ENCODE measurements at regions not wholly inside any gene's neighbourhood (a gene's known extent, or its start where the extent isn't known, plus 50 kb on each side); places are given as distances from the start of the nearest gene placed in this dataset.

- BruUV-seq (replicated peaks), result no TSS peak
- TF ChIP-seq CTCF (IDR thresholded peaks at IDR 0.05), result no peak
- TF ChIP-seq TCF7L2 (IDR thresholded peaks at IDR 0.05; ENCODE audit: low read depth, low read length), result no peak
- no peak for TF ChIP-seq POLR2AphosphoS5 (IDR thresholded peaks at IDR 0.05; ENCODE audit: low read depth, low read length)
- TF ChIP-seq REST (IDR thresholded peaks at IDR 0.05; ENCODE audit: insufficient read depth in 1 of 2, low read depth in 2 of 2, low read length in 1 of 2), result no peak
- no peak for TF ChIP-seq SIN3A (IDR thresholded peaks at IDR 0.05; ENCODE audit: borderline replicate concordance, insufficient read depth, low read depth, low read length)
- DNase-seq (ENCODE audit: low read depth, low spot score) (no peak), ATAC-seq (no peak)
- Histone ChIP-seq H3K4me3 (ENCODE audit: low read depth in 2 of 2, low read length in 2 of 2) (no peak overlapping the region), H3K27ac (ENCODE audit: low read length) (no peak overlapping the region), H3K27me3 (ENCODE audit: control insufficient read depth, insufficient read depth, low read length) (no peaks in the 10 kb centered on the region), H3K4me1 (ENCODE audit: control insufficient read depth, insufficient read depth, low read length) (no peaks in the 10 kb centered on the region), H3K9me3 (ENCODE audit: control insufficient read depth, insufficient read depth, low read depth, low read length) (no peaks in the 10 kb centered on the region), H3K36me3 (ENCODE audit: control insufficient read depth, insufficient read depth, low read length) (no peaks in the 10 kb centered on the region)
- ChIA-PET POLR2A (no interaction called here), CTCF (no interaction called here)
- intact Hi-C loops (cut with micrococcal nuclease; ENCODE audit: unreplicated experiment), result no loop called here
- in situ Hi-C loops (cut with HindIII; ENCODE audit: low pct_unique_long_range_greater_than_20kb, low sequenced_read_pairs), result no loop called here
Measured at GRCh38 chr4:120348521-120348920, 281.9 kb upstream of the MAD2L1 start.

DNA sequence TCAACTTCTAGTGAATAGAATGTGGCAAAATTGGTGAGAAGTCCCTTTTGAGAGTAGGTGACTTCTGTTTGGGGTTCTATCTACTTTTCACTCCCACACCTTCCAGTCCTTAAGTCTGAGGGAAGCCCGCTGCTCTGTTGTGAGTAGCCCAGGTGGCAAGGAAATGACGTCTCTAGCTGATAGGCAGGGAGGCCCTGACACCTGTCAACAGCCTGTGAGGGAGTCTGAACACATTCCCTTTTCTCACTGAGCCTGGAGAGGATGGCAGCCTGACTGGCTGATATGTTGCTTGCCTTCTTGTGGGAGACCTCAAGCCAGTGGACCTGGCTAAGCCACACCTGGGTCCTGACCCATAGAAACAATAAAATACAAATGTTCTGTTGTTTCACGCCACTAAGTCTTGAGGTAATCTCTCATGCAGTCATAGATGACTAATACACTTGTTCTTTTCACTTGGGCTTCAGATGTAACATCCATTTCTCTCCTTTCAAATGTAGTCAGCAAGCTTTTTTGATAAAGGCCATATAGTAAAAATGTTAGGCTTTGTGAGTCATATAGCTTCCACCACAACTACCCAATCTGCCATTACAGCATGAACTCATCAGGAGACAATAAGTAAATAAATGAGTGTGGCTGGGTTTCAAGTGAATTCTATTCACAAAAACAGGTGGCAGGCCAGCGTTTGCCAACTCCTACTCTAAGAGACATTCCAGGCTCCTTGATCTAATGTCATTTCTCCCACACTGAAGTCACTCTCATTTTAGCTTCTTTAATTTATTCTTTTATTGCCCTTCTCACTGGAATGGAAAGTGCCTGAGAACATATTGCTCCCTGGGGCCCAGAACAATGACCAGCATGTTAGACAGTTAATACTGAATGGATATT, 265.1 kb upstream of the MAD2L1 start:
- no peak overlapping the region for H3K27ac ChIP-seq (ENCODE audit: low read length)
- H3K4me1 ChIP-seq (ENCODE audit: control insufficient read depth, insufficient read depth, low read length), result no peaks in the 10 kb centered on the region
- ChIA-PET POLR2A (no interaction called here), CTCF (no interaction called here)
- no peak overlapping the region for H3K4me3 ChIP-seq (ENCODE audit: low read depth in 2 of 2, low read length in 2 of 2)
- in situ Hi-C loops (cut with HindIII; ENCODE audit: low pct_unique_long_range_greater_than_20kb, low sequenced_read_pairs) (no loop called here), intact Hi-C loops (cut with micrococcal nuclease; ENCODE audit: unreplicated experiment) (no loop called here)
- TF ChIP-seq POLR2AphosphoS5 (IDR thresholded peaks at IDR 0.05; ENCODE audit: low read depth, low read length), result no peak
- no peak for TF ChIP-seq SIN3A (IDR thresholded peaks at IDR 0.05; ENCODE audit: borderline replicate concordance, insufficient read depth, low read depth, low read length)
- TF ChIP-seq REST (IDR thresholded peaks at IDR 0.05; ENCODE audit: insufficient read depth in 1 of 2, low read depth in 2 of 2, low read length in 1 of 2), result no peak
- no peak for TF ChIP-seq TCF7L2 (IDR thresholded peaks at IDR 0.05; ENCODE audit: low read depth, low read length)
- TF ChIP-seq CTCF (IDR thresholded peaks at IDR 0.05), result no peak
- ATAC-seq, result no peak
- H3K36me3 ChIP-seq (ENCODE audit: control insufficient read depth, insufficient read depth, low read length), result no peaks in the 10 kb centered on the region
- H3K9me3 ChIP-seq (ENCODE audit: control insufficient read depth, insufficient read depth, low read depth, low read length), result no peaks in the 10 kb centered on the region
- no peaks in the 10 kb centered on the region for H3K27me3 ChIP-seq (ENCODE audit: control insufficient read depth, insufficient read depth, low read length)
- BruUV-seq (replicated peaks), result no TSS peak
- DNase-seq (ENCODE audit: low read depth, low spot score), result no peak

All from Panc1 (cell line).